A204.1 (cell line): ENCODE measurements at regions not wholly inside any gene's neighbourhood (a gene's known extent, or its start where the extent isn't known, plus 50 kb on each side); places are given as distances from the start of the nearest gene placed in this dataset.

Experiments used
- FAIRE-seq: peaks from 2 replicates; lab custom pipeline; 2012; peaks lifted over from hg19 to GRCh38; lab: Jason Lieb, UNC

- FAIRE-seq = no peak
Observed at GRCh38 chr21:27505516-27505915, 538.6 kb upstream of the ADAMTS5 start.

GRCh38 chr21:27502801-27503200 lies 535.9 kb upstream of the ADAMTS5 start:
- FAIRE-seq = no peak

DNA sequence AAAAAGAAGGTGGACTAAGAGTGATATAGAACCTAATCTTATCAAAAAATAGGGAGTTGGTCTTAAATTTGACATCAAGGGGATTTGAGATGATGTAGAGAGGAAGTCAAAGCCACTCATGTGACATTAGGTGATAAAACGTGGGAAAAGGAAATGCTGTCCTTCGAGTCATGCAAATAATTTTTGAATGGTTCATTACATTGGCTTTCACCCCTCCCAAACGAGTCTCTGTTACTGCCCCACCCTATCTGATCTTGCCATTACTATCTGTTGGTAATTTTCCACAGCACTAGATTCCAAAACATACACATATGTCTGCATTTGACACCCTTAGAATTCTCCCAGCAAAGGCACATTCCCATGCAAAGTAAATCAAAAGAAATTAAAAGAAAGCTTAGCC lies 531.1 kb upstream of the ADAMTS5 start:
- FAIRE-seq = no peak

GRCh38 chr21:27495836-27496235 lies 528.9 kb upstream of the ADAMTS5 start:
- FAIRE-seq = no peak

GRCh38 chr21:27493542-27493941 lies 526.7 kb upstream of the ADAMTS5 start:
- no peak for FAIRE-seq

GRCh38 chr21:27487676-27488075 lies 520.8 kb upstream of the ADAMTS5 start:
- no peak for FAIRE-seq

DNA sequence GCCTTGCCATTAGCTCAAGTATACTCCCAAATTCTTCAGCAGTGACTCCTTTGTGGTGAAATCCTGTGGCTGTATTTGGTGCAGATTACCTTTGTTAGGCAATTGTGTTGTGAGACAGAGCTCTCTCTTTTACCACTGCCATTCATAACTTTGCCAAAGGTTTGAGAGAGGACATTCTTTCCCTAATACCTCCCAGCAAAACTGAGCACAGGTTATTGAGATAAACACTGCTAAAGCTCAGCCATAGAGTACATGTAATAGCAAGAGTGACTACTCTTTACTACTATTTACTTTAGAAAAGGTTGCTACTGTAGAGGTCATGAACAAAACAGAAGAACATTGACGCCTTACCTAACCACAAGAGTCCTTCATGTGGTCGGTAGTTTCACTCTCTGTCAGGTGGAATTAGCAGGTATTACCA lies 514.0 kb upstream of the ADAMTS5 start:
- no peak for FAIRE-seq

DNA sequence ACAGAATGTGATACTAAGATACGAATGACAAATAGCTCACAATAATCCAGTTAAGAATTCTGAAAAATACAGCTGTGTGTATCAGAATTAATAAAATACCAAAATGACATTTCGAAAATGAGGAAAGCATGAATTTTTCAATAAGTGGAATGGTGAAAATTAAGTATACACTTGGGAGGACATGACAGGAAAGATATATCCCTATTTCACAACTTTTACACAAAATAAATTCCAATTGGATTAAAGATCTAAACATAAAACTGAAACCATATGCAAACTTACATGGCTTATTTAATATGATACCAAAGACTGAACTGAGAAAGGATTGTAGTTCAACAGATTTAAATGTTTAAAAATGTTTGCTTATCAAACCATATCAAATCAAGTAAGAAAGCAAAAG lies 510.4 kb upstream of the ADAMTS5 start:
- no peak for FAIRE-seq

GRCh38 chr21:27476696-27477095 lies 509.8 kb upstream of the ADAMTS5 start:
- FAIRE-seq = no peak

DNA sequence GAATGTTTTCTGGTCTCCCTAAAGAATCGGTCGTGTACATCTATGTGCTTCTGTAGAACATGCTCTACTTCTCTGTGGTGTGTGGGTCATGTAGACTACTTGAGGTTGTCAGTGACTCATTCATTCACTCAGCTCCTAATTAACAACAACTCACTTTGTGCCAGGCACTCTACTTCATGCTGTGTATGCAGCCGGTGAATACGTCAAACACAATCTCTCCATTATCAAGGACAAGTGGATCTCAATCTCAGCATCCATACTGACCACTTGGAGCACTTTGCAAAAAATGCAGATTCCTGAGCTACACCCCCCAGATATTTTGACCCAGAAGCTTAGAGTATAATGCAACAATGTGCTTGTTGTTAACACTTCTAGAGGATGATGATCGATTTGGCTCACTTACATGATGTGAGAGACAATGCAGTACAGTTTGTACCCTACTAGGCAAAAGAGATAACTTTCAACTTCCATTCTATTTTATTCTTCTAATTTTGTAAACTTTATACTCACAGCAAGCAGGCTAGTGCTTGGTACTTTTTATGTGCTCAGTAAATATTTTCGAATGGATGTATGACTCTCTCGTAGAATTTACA lies 508.6 kb upstream of the ADAMTS5 start:
- FAIRE-seq = no peak

DNA sequence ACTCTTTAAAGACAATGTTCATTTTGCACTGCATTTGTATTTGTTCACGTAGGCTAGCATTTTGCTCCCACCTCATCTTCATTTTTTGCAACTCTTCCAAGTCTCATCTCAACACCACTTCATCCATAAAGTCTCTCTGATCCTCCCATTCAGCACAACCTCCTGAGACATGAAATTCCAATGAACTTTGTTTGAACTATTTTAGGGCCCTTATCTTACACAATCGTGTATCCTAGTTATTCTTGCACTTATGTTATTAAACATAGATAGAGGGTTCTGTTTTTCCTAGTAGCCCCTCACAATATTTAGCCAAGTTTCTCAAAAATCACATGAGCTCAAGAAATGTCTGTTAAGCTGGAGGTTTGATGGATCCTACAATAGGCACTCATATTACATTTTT lies 500.5 kb upstream of the ADAMTS5 start:
- no peak for FAIRE-seq

GRCh38 chr21:27466140-27466539 lies 499.3 kb upstream of the ADAMTS5 start:
- FAIRE-seq = no peak

DNA sequence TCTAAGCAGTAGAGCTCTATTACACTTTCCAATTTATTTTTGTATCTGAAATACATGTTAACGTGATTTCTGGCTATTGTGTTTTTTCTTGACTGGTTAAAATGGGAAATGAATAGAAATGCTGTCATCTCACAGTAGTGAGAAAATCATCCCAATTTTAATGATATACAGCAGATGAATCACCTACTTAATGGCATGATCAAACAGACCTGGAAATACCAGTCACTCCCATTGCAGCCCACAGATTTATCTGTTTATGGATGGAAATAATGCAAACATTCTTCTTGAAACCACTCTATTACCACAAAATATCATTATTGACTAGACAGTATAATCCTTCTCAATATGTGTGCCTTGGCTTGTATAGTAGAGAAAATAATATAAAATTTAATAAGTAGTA lies 497.8 kb upstream of the ADAMTS5 start:
- no peak for FAIRE-seq

DNA sequence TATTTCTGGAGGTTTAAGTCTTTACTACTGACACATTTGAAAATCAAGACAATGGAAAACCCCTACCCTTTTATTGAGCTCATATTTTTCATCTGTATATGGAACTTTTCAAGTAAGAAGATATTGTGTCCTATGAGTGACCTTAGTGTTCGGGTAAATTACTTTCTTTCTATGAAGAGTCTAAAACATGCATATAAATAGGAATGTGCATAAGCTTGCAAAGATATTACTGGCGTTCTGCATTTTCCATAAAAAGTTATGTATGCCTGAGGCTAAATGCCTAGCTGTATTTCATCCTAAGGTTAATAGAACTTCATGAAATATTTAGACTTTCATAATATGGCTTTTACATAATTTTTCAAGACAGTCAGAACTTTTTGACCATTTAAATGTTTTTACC lies 495.8 kb upstream of the ADAMTS5 start:
- FAIRE-seq = no peak

DNA sequence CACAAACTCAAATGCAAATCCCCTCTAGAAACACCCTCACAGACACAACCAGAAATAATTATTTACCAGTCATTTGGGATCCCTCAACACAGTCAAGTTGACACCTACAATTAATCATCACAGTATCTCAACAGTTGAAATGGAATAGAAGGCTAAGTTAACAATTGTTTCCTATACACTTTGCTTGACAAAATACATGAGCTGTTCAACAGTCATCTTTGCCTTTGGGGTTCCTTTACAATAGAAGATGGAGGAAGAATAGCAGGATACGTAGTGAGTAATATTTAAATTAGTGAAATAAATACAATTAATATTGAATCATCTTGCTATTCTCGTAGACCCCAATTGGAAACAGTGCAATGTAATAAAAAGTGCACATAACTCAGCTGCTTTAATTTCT lies 487.3 kb upstream of the ADAMTS5 start:
- FAIRE-seq = no peak

DNA sequence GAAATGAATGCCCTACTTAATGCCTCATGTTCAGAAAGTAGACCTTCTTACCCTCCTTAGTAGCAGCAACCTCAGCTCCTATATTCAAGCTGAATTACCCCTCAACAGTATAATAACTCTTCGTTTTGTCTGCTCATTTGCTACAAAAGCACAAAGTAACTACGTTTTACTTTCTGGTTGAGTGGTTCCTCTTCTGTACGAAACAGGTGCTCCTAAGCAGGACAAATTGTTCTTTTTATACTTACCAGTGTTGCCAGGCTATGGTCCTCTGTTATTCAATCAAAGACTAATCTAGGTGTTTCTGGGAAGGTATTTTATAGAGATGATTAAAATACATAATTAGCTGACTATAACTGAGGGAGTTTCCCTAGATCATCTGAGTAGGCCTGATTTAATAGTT lies 484.2 kb upstream of the ADAMTS5 start:
- no peak for FAIRE-seq

DNA sequence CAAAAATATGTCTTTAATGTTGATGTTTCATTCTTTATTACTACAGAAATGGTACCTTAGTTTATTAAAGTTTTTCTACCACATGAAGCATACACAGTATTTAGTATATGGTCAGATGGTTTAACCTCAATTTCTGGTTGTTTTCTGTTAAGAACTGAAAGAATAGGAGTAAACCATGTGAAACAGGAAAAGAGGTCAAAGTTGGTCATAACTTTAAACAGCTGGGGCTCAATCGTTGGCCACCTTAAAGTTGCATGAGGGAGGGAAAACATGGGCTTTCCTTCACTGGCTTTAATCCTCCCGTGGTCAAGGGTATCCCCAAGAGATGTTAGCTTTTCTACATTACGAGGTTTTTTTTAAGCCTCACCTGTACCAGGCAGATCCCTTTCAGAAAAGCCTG lies 483.3 kb upstream of the ADAMTS5 start:
- no peak for FAIRE-seq

DNA sequence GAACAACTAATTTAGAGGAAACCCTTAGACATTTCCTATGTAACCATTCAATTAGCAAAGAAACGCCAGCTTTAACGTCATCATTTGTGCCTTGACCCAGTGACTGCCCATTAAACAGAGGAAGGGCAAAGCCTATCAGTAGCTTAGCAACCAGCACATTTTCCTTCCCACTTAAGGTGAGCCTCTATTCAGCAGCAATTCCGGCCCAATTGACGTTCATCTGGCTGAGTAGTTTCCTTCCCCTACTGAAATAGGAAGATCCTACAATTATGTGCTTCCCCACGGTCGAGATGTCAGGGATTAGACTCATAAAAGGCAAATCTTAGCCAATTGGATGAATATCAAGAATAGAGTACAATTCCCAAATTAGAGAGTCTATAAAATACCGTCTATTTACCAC lies 482.1 kb upstream of the ADAMTS5 start:
- FAIRE-seq = no peak

- no peak for FAIRE-seq
Observed at GRCh38 chr21:27447843-27448242, 481.0 kb upstream of the ADAMTS5 start.

- no peak for FAIRE-seq
Observed at GRCh38 chr21:27429710-27430341, 462.9 kb upstream of the ADAMTS5 start.

GRCh38 chr21:27426196-27426595 lies 459.3 kb upstream of the ADAMTS5 start:
- no peak for FAIRE-seq

GRCh38 chr21:27425574-27425973 lies 458.7 kb upstream of the ADAMTS5 start:
- FAIRE-seq = no peak

- no peak for FAIRE-seq
Observed at GRCh38 chr21:27425172-27425571, 458.3 kb upstream of the ADAMTS5 start.

- no peak for FAIRE-seq
Observed at GRCh38 chr21:27424601-27425000, 457.7 kb upstream of the ADAMTS5 start.
